T-cell (primary cell): ENCODE measurements at regions not wholly inside any gene's neighbourhood (a gene's known extent, or its start where the extent isn't known, plus 50 kb on each side); places are given as distances from the start of the nearest gene placed in this dataset.

Source experiments
- ATAC-seq, 4 experiments: fragments of 200-7000 bp in 3 of 4; fragments of 150-1000 bp in 1 of 4; cut with Tn5 transposase; replicated peaks in 1 of 4; 1 replicate in 3 of 4; 2 replicates in 1 of 4; pipeline ENCODE4 v1.10.0; 2021; ENCODE audit warnings: moderate library complexity in 3 of 4, mild to moderate bottlenecking in 2 of 4, moderate number of reproducible peaks in 1 of 4
- CTCF ChIA-PET, 2 donors: fragments of 300-600 bp; sonication (Branson Sonifier 250); formaldehyde crosslinking; loops; one replicate each; lab custom pipeline; 2022; ENCODE audit warnings: antibody characterized with exemption in 2 of 2; lab: Charles Lee
- POLR2A ChIA-PET, 2 donors: fragments of 300-600 bp; sonication (Branson Sonifier 250); formaldehyde crosslinking; loops; one replicate each; lab custom pipeline; 2022; ENCODE audit warnings: antibody characterized with exemption in 2 of 2; lab: Charles Lee
- DNase-seq, 35 experiments: peaks; one replicate each; pipeline versions ENCODE4 v3.0.0 to v3.0.0-alpha.2; 2013 to 2023
- H3K27ac ChIP-seq: one replicate; pipeline ENCODE4 v1.5.1; 2013; ENCODE audit warnings: low read length
- H3K27me3 ChIP-seq, 2 experiments: replicated peaks in 1 of 2; 1 replicate in 1 of 2; 2 replicates in 1 of 2; pipeline versions ENCODE4 v1.6.1 to v1.7.0; 2013; ENCODE audit warnings: low read length in 1 of 2, mixed read lengths in 1 of 2; ENCODE audit not compliant: control insufficient read depth in 2 of 2, insufficient read depth in 2 of 2; ENCODE audit errors: extremely low read depth in 1 of 2
- H3K36me3 ChIP-seq, 2 donors: 1 replicate in 1 of 2; 2 replicates in 1 of 2; pipeline versions ENCODE4 v1.6.1 to v1.7.0; 2013; ENCODE audit warnings: low read length in 1 of 2; ENCODE audit not compliant: control insufficient read depth in 2 of 2, insufficient read depth in 1 of 2; ENCODE audit errors: extremely low read depth in 1 of 2
- H3K4me1 ChIP-seq, 2 experiments: 1 replicate in 1 of 2; 2 replicates in 1 of 2; pipeline versions ENCODE4 v1.6.1 to v1.7.0; 2013; ENCODE audit warnings: low read length in 2 of 2, mixed read lengths in 1 of 2; ENCODE audit not compliant: insufficient read depth in 2 of 2, control insufficient read depth in 1 of 2; ENCODE audit errors: extremely low read depth in 1 of 2
- H3K4me3 ChIP-seq, 2 donors: 1 replicate in 1 of 2; 2 replicates in 1 of 2; pipeline versions ENCODE4 v1.5.1 to v1.7.0; 2013; ENCODE audit warnings: mild to moderate bottlenecking in 2 of 2, low read length in 1 of 2, moderate library complexity in 1 of 2; ENCODE audit not compliant: control insufficient read depth in 1 of 2; ENCODE audit errors: extremely low read depth in 1 of 2
- H3K9me3 ChIP-seq: 2 replicates; pipeline ENCODE4 v1.7.0; 2013
- H3K27ac Mint-ChIP-seq, 2 donors: one replicate each; pipeline ENCODE4 v1.8.0; 2020 to 2021; ENCODE audit warnings: mild to moderate bottlenecking in 2 of 2, mixed read lengths in 2 of 2
- H3K27me3 Mint-ChIP-seq, 2 donors: one replicate each; pipeline ENCODE4 v1.8.0; 2021 to 2022; ENCODE audit warnings: mixed read lengths in 2 of 2
- H3K36me3 Mint-ChIP-seq: one replicate; pipeline ENCODE4 v1.8.0; 2021; ENCODE audit warnings: mixed read lengths
- H3K4me1 Mint-ChIP-seq, 3 donors: one replicate each; pipeline ENCODE4 v1.8.0; 2020 to 2022; ENCODE audit warnings: mixed read lengths in 3 of 3, mild to moderate bottlenecking in 1 of 3
- H3K4me3 Mint-ChIP-seq, 3 donors: one replicate each; pipeline ENCODE4 v1.8.0; 2020 to 2022; ENCODE audit warnings: mild to moderate bottlenecking in 3 of 3, mixed read lengths in 3 of 3, moderate library complexity in 3 of 3
- H3K9me3 Mint-ChIP-seq, 3 donors: one replicate each; pipeline ENCODE4 v1.8.0; 2020 to 2022; ENCODE audit warnings: mixed read lengths in 3 of 3
- WGBS: methylation state at CpG from one replicate; pipeline ENCODE4 v1.1.5; 2013; ENCODE audit warnings: missing lambda C conversion rate; ENCODE audit not compliant: insufficient coverage; 5-methylcytosine and 5-hydroxymethylcytosine counted together

DNA sequence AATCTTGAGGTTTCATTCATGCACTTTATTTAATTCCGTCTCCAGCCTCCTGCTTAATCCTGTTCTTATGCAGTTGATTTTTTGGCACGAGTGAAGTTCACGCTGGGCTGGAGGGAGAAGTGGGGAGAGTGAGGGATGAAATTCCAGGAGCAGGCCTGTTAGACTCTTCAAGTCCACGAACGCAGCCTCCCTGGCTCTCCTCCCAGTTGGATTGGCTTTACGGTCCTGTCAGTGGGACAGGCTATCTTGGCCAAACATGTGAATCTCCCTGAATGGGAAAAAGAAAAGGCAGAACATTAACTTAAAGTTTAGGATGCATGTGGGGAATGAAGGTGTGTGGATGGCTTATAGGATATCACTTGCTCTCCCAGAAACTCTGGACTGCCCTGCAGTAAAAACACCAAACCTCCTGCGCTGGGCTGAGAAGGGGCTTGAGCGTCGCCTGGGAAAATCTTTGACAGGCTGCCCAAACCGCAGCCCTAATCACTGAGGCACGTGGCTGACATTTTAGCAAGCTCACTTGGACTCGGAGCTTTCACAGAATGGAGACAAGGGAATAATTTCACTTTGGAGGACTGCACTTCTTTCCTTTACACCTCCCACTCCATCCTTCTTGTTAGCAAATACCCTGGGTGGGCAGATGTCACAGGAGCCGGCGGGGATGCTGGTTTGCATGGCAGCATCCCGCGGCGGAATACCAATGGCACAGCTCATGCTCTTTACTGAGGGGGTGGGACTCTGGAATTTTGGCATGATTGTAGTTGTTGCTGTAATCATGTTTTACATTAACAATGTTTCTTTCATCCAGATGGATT is 93.9 kb downstream of the ACKR3 start:
- peaks cover 0 to 8% (median 3%) of the 10 kb centered on the region in 3 donors for H3K9me3 Mint-ChIP-seq
- H3K27ac ChIP-seq, result no peak overlapping the region
- no peak for ATAC-seq
- peaks cover 0 to 22% of the 10 kb centered on the region in 2 experiments for H3K27me3 ChIP-seq
- ChIA-PET CTCF (no interaction called here), POLR2A (no interaction called here)
- H3K9me3 ChIP-seq, result no peaks in the 10 kb centered on the region
- H3K4me3 Mint-ChIP-seq, result no peak overlapping the region
- no peaks in the 10 kb centered on the region for H3K36me3 Mint-ChIP-seq
- no peaks in the 10 kb centered on the region for H3K4me1 Mint-ChIP-seq
- H3K4me3 ChIP-seq, result no peak overlapping the region
- H3K27ac Mint-ChIP-seq, result no peak overlapping the region
- no peaks in the 10 kb centered on the region for H3K36me3 ChIP-seq
- WGBS, result 76% methylated on average over 8 of the region's 17 CpGs
- H3K27me3 Mint-ChIP-seq, result peaks cover 27 to 32% of the 10 kb centered on the region in 2 donors
- DNase-seq, result no peak
- no peaks in the 10 kb centered on the region for H3K4me1 ChIP-seq

DNA sequence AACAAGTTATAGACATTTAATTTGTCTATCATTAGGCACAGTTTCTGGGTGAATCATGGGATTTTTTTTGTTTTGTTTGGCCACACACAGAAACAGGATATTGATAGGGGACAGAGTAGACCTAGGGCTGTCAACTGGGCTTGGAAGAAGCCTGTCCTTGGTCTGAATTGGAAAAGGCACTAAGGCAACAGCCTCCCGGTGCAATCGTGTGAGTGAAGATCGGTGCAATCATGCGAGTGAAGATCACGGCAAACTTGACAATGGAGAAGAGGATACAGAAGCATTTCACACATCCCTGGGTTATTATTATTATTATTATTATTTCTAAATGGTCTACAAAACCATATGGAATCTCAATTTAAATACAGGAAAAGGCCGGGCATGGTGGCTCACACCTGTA is 94.5 kb downstream of the ACKR3 start:
- no peak overlapping the region for H3K27ac Mint-ChIP-seq
- peaks cover 24 to 28% of the 10 kb centered on the region in 2 donors for H3K27me3 Mint-ChIP-seq
- POLR2A ChIA-PET, result no interaction called here
- H3K4me3 Mint-ChIP-seq, result no peak overlapping the region
- no CpG with 5 or more reads among the region's 6 CpGs for WGBS
- H3K4me1 ChIP-seq, result no peaks in the 10 kb centered on the region
- ATAC-seq, result no peak
- H3K27me3 ChIP-seq, result peaks cover 0 to 19% of the 10 kb centered on the region in 2 experiments
- H3K27ac ChIP-seq, result no peak overlapping the region
- H3K9me3 Mint-ChIP-seq, result peaks cover 0 to 8% (median 3%) of the 10 kb centered on the region in 3 donors
- no peaks in the 10 kb centered on the region for H3K9me3 ChIP-seq
- H3K36me3 Mint-ChIP-seq, result no peaks in the 10 kb centered on the region
- no peak for DNase-seq
- H3K36me3 ChIP-seq, result no peaks in the 10 kb centered on the region
- H3K4me3 ChIP-seq, result no peak overlapping the region
- CTCF ChIA-PET, result no interaction called here
- no peaks in the 10 kb centered on the region for H3K4me1 Mint-ChIP-seq

DNA sequence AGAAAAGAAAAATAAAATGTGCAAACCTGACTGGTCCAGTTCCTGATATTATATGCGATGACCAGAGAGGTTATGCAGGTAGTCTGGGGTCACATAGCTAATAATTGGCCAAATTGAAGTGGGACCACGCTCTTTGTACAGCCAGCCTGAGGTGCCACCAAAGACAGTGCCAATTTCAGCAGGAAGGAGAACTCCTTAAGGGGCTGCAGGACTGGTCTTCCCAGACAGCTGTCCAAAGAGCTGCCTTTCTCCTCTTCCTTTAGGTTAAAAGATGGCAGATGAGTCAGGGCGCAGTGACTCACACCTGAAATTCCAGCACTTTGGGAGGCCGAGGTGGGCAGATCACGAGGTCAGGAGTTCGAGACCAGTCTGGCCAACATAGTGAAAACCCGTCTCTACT is 95.5 kb downstream of the ACKR3 start:
- Histone ChIP-seq H3K27ac (no peak overlapping the region), H3K27me3 (peaks cover 0 to 16% of the 10 kb centered on the region in 2 experiments), H3K4me3 (no peak overlapping the region), H3K36me3 (no peaks in the 10 kb centered on the region), H3K9me3 (no peaks in the 10 kb centered on the region), H3K4me1 (no peaks in the 10 kb centered on the region)
- Mint-ChIP-seq H3K36me3 (no peaks in the 10 kb centered on the region), H3K4me1 (no peaks in the 10 kb centered on the region), H3K4me3 (no peak overlapping the region), H3K27me3 (peaks cover 18 to 24% of the 10 kb centered on the region in 2 donors), H3K9me3 (peaks cover 0 to 8% (median 3%) of the 10 kb centered on the region in 3 donors), H3K27ac (no peak overlapping the region)
- DNase-seq (no peak), ATAC-seq (no peak)
- 88% methylated on average over 4 of the region's 7 CpGs for WGBS
- CTCF ChIA-PET, result no interaction called here
- POLR2A ChIA-PET, result no interaction called here

DNA sequence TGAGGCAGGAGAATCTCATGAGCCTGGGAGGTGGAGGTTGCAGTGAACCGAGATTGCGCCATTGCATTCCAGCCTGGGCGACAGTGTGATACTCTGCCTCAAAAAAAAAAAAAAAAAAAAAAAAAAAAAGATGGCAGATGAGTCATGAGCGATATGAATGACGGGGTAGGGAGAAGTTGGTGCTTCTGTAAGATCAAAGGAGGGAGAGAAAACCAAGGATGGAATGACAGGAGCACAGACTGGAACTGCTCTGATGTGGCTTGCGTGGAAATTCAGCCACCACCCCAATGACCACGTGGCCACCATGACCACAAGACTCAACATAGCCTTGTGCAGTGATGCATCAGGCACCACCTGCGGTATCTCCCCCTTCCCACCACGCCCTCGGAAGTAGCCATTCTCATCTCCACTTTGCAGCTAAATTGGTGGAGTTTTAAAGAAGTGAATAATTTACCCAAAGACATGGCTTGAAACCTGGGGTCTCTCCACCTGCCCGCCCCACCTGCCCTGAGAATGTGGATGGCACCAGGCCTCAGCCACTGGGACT is 96.0 kb downstream of the ACKR3 start:
- CTCF ChIA-PET, result no interaction called here
- no peak for ATAC-seq
- no peaks in the 10 kb centered on the region for H3K4me1 Mint-ChIP-seq

DNA sequence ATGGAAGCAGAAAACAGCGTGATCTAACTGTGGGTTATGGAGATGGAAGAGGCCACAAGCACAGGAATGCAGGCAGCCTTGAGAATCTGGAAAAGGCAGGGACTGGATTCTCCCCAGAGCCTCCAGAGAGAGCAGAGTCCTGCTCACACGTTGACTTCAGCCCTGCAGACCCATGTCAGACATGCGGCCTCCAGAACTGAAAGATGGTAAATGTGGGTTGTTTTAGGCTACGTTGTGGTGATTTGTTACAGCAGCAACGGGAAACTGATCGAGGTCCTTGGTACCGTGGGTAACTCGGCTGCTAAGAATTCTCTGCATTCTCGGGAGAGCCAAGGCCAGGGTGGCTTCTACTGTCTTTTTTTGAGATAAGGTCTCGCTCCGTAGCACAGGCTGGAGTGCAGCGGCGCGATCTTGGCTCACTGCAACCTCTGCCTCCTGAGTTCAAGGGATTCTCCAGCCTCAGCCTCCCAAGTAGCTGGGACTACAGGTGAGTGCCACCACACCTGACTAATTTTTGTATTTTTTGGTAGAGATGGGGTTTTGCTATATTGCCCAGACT is 97.1 kb downstream of the ACKR3 start:
- DNase-seq, result no peak
- Mint-ChIP-seq H3K36me3 (no peaks in the 10 kb centered on the region), H3K9me3 (peaks cover 0 to 8% (median 3%) of the 10 kb centered on the region in 3 donors), H3K27me3 (peaks cover 16 to 26% of the 10 kb centered on the region in 2 donors), H3K4me3 (no peak overlapping the region), H3K27ac (no peak overlapping the region), H3K4me1 (no peaks in the 10 kb centered on the region)
- no peak overlapping the region for H3K4me3 ChIP-seq
- 89% methylated on average over 14 of the region's 14 CpGs for WGBS
- ChIA-PET CTCF (no interaction called here), POLR2A (no interaction called here)
- no peaks in the 10 kb centered on the region for H3K36me3 ChIP-seq
- H3K27ac ChIP-seq, result no peak overlapping the region
- ATAC-seq, result no peak
- H3K27me3 ChIP-seq, result peaks cover 0 to 13% of the 10 kb centered on the region in 2 experiments
- H3K4me1 ChIP-seq, result no peaks in the 10 kb centered on the region
- H3K9me3 ChIP-seq, result no peaks in the 10 kb centered on the region

More for the DNA sequence above, 96.0 kb downstream of the ACKR3 start:
- H3K27ac Mint-ChIP-seq, result no peak overlapping the region
- WGBS, result 53% methylated on average over 4 of the region's 11 CpGs
- H3K4me3 Mint-ChIP-seq, result no peak overlapping the region
- H3K27me3 Mint-ChIP-seq, result peaks cover 20 to 25% of the 10 kb centered on the region in 2 donors
- Histone ChIP-seq H3K27ac (no peak overlapping the region), H3K9me3 (no peaks in the 10 kb centered on the region), H3K27me3 (peaks cover 0 to 16% of the 10 kb centered on the region in 2 experiments), H3K4me1 (no peaks in the 10 kb centered on the region), H3K36me3 (no peaks in the 10 kb centered on the region), H3K4me3 (no peak overlapping the region)
- DNase-seq, result no peak
- peaks cover 0 to 8% (median 3%) of the 10 kb centered on the region in 3 donors for H3K9me3 Mint-ChIP-seq
- H3K36me3 Mint-ChIP-seq, result no peaks in the 10 kb centered on the region
- POLR2A ChIA-PET, result no interaction called here

DNA sequence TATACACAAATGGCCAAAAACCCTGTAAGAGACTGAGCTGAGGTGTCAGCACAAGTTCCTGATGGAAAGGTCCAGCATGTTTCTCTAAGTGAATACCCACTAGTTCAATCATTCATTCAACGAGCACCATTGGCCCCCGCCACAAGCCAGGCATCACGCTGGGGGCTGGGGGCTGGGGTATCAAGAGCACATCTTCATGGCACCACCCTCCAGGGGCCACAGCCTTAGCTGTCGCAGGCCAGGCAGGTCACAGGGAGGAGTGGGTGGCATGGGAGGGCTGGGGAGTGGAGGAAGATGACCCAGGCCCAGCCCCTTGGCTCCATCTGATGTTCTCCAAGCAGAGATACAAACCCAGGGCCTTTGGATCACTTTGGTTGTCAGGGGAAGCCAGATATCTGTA is 97.9 kb downstream of the ACKR3 start:
- no peak for ATAC-seq
- POLR2A ChIA-PET, result no interaction called here
- H3K4me1 ChIP-seq, result no peaks in the 10 kb centered on the region
- no CpG with 5 or more reads among the region's 4 CpGs for WGBS
- no peak overlapping the region for H3K27ac ChIP-seq
- H3K9me3 ChIP-seq, result no peaks in the 10 kb centered on the region
- H3K4me3 Mint-ChIP-seq, result no peak overlapping the region
- CTCF ChIA-PET, result no interaction called here
- no peak overlapping the region for H3K4me3 ChIP-seq
- H3K36me3 Mint-ChIP-seq, result no peaks in the 10 kb centered on the region
- DNase-seq, result no peak
- no peak overlapping the region for H3K27ac Mint-ChIP-seq
- H3K27me3 Mint-ChIP-seq, result peaks cover 15 to 22% of the 10 kb centered on the region in 2 donors
- H3K9me3 Mint-ChIP-seq, result peaks cover 0 to 8% (median 3%) of the 10 kb centered on the region in 3 donors
- peaks cover 0 to 17% of the 10 kb centered on the region in 2 experiments for H3K27me3 ChIP-seq
- H3K4me1 Mint-ChIP-seq, result no peaks in the 10 kb centered on the region
- no peaks in the 10 kb centered on the region for H3K36me3 ChIP-seq
